Type B pancreatic cell (in vitro differentiated cells): ENCODE measurements at regions not wholly inside any gene's neighbourhood (a gene's known extent, or its start where the extent isn't known, plus 50 kb on each side); places are given as distances from the start of the nearest gene placed in this dataset.

Experiments
- DNase-seq: peaks from one replicate; pipeline ENCODE4 v3.0.0; 2021; ENCODE audit warnings: mixed read lengths; ENCODE audit not compliant: unreplicated experiment; ENCODE audit errors: extremely low spot score
- H3K27ac Mint-ChIP-seq: 2 replicates; pipeline ENCODE4 v1.8.0; 2021; ENCODE audit warnings: mild to moderate bottlenecking, mixed read lengths
- H3K27me3 Mint-ChIP-seq: 2 replicates; pipeline ENCODE4 v1.8.0; 2021; ENCODE audit warnings: mixed read lengths
- H3K36me3 Mint-ChIP-seq: 2 replicates; pipeline ENCODE4 v1.8.0; 2021; ENCODE audit warnings: mixed read lengths
- H3K4me1 Mint-ChIP-seq: one replicate; pipeline ENCODE4 v1.8.0; 2021; ENCODE audit warnings: mixed read lengths; ENCODE audit not compliant: unreplicated experiment
- H3K4me3 Mint-ChIP-seq: 2 replicates; pipeline ENCODE4 v1.8.0; 2021; ENCODE audit warnings: mild to moderate bottlenecking, mixed read lengths
- H3K9me3 Mint-ChIP-seq: 2 replicates; pipeline ENCODE4 v1.8.0; 2021; ENCODE audit warnings: mixed read lengths
- TF ChIP-seq, protein P1 (sequence below): fragments of 200-600 bp; sonication (generic); conservative IDR thresholded peaks from 2 replicates; pipeline ENCODE4 v1.5.0; 2021; ENCODE audit warnings: antibody characterized with exemption, mild to moderate bottlenecking

DNA sequence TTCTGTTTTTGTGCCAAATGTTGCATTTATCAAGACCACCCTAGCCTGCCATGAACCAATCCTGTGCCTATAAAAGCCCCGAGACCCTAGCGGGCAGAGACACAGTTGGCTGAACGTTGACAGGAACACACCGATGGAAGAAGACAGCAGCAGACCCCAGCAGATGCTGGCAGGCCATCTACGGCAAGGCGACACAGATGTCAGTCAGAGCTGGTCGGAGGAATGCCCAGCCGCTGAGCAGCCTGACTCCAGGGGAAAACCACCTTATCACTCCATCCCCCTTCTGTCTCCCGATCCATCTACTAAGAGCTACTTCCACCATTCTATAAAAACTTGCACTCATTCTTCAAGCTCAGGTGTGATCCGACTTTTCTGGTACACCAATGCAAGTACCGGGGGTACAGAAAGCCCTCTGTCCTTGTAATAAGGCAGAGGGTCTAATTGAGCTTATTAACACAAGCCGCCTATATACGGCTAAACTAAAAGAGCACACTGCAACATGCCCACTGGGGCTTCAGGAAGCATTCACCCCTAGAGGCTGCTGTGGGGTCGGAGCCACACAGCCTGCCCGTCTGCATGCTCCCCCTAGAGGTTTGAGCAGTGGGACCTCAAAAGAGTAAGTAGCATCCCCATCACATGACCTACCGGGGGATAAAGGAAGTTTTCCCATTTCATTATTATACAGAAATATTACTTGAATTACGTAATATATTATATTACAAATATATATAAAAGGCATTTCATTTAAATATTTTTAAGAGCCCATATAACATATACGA, 1156.3 kb upstream of the B3GALT2 start:
- no peaks in the 10 kb centered on the region for H3K4me1 Mint-ChIP-seq
- H3K27me3 Mint-ChIP-seq = no peaks in the 10 kb centered on the region
- H3K27ac Mint-ChIP-seq = no peak overlapping the region
- no peaks in the 10 kb centered on the region for H3K36me3 Mint-ChIP-seq
- no peaks in the 10 kb centered on the region for H3K9me3 Mint-ChIP-seq
- TF ChIP-seq, protein P1, sequence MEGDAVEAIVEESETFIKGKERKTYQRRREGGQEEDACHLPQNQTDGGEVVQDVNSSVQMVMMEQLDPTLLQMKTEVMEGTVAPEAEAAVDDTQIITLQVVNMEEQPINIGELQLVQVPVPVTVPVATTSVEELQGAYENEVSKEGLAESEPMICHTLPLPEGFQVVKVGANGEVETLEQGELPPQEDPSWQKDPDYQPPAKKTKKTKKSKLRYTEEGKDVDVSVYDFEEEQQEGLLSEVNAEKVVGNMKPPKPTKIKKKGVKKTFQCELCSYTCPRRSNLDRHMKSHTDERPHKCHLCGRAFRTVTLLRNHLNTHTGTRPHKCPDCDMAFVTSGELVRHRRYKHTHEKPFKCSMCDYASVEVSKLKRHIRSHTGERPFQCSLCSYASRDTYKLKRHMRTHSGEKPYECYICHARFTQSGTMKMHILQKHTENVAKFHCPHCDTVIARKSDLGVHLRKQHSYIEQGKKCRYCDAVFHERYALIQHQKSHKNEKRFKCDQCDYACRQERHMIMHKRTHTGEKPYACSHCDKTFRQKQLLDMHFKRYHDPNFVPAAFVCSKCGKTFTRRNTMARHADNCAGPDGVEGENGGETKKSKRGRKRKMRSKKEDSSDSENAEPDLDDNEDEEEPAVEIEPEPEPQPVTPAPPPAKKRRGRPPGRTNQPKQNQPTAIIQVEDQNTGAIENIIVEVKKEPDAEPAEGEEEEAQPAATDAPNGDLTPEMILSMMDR = peak; percentile 40
- H3K4me3 Mint-ChIP-seq = no peak overlapping the region
- no peak for DNase-seq

DNA sequence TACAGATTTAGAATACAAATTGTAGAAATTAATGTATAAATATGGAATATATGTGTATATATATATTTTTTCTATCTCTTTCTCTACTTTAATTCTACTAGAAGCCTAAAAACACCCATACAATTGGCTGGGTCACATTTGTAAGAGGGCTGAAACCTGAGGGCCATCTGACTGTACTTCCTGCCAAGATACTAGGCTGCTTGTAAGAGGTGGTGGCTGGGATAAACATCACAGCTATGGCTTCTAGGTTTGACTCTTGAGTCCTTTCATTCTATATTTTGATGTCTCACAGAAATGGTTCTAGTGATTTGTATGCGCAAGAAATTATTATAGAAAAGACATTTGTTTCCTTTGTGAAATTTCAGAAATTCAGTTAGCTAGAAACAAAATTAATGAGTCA, 1155.2 kb upstream of the B3GALT2 start:
- no peak for DNase-seq
- Mint-ChIP-seq H3K27ac (no peak overlapping the region), H3K36me3 (no peaks in the 10 kb centered on the region), H3K27me3 (no peaks in the 10 kb centered on the region), H3K4me1 (no peaks in the 10 kb centered on the region), H3K9me3 (no peaks in the 10 kb centered on the region), H3K4me3 (no peak overlapping the region)
- TF ChIP-seq, protein P1 = no peak

- H3K4me3 Mint-ChIP-seq = no peak overlapping the region
- no peak for DNase-seq
- TF ChIP-seq, protein P1 = no peak
- no peaks in the 10 kb centered on the region for H3K4me1 Mint-ChIP-seq
- H3K9me3 Mint-ChIP-seq = no peaks in the 10 kb centered on the region
- H3K27me3 Mint-ChIP-seq = no peaks in the 10 kb centered on the region
- no peak overlapping the region for H3K27ac Mint-ChIP-seq
- no peaks in the 10 kb centered on the region for H3K36me3 Mint-ChIP-seq
These were observed 1153.1 kb upstream of the B3GALT2 start for GRCh38 chr1:194339471-194339870.

DNA sequence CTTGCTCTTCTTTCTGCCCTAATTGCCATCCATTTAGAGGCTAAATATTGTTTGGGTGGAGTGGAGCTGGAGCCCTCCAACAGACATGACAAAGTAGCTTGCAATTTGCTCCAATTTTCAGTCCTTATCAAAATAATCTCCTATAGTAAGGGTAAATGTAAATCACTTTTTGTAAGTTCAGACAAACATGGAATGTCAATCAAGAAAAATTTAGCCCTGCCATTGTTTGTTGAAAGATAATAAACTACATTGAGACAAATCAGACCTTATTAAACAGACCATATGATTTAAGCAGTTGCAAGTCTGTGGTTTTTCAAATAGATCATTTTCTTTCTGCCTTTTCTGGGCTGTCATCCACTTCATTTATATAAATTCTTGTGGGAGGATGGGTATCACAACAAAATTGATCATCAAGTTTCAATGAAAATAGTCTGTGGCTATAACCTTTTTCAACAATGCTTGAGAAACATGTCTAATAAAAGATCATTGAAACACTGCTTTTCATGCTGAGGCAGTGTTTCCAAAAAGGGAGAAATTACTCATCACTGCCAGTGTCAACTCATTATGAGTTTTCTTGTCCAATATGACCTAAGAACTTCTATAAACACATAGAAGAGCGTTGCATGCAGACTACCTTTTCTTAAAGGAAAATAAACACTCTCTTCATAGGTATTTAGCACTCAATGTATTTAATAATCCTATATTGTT, 1152.0 kb upstream of the B3GALT2 start:
- no peaks in the 10 kb centered on the region for H3K9me3 Mint-ChIP-seq
- H3K4me1 Mint-ChIP-seq = no peaks in the 10 kb centered on the region
- DNase-seq = no peak
- no peaks in the 10 kb centered on the region for H3K36me3 Mint-ChIP-seq
- no peaks in the 10 kb centered on the region for H3K27me3 Mint-ChIP-seq
- TF ChIP-seq, protein P1 = no peak
- H3K4me3 Mint-ChIP-seq = no peak overlapping the region
- no peak overlapping the region for H3K27ac Mint-ChIP-seq

DNA sequence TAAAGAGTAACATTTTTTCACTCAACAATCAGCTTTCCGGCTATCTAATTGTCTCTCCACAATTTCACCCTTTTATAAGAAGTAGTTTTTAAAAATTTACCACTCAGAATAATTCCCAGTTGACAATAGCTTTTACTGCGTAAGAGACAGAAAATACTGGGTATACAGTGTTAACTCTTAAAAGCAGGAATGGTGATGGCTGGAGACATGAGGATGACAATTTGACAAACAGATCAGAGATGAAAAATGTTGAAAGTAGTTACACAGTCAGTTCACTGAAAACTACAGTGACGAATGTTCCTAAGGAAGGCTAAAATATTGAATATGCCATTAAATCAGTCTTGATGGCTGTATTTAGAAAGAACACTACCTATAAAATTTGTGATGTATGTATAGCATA, 1146.8 kb upstream of the B3GALT2 start:
- no peak for DNase-seq
- H3K27ac Mint-ChIP-seq = no peak overlapping the region
- H3K4me1 Mint-ChIP-seq = no peaks in the 10 kb centered on the region
- H3K4me3 Mint-ChIP-seq = no peak overlapping the region
- H3K9me3 Mint-ChIP-seq = no peaks in the 10 kb centered on the region
- TF ChIP-seq, protein P1 = no peak
- H3K36me3 Mint-ChIP-seq = no peaks in the 10 kb centered on the region
- H3K27me3 Mint-ChIP-seq = no peaks in the 10 kb centered on the region
